ENCODE measurements at regions not wholly inside any gene's neighbourhood (a gene's known extent, or its start where the extent isn't known, plus 50 kb on each side); places are given as distances from the start of the nearest gene placed in this dataset.

GRCh38 chr3:107283948-107284347 is 93.3 kb upstream of the CCDC54 start:
- no peaks in the 10 kb centered on the region for H3K9me3 ChIP-seq
- H3K4me3 ChIP-seq, result no peak overlapping the region
- no peaks in the 10 kb centered on the region for H3K36me3 ChIP-seq (ENCODE audit: low read depth)
- intact Hi-C loops (cut with DNase I, micrococcal nuclease), result no loop called here
- DNase-seq (no peak), ATAC-seq (no peak)
- TF ChIP-seq CTCF (IDR thresholded peaks at IDR 0.05), result no peak
- H3K4me1 ChIP-seq (ENCODE audit: low read depth), result no peaks in the 10 kb centered on the region

- no peak for ATAC-seq
- no peak for TF ChIP-seq CTCF (IDR thresholded peaks at IDR 0.05)
- intact Hi-C loops (cut with DNase I, micrococcal nuclease), result no loop called here
These were observed 92.6 kb upstream of the CCDC54 start for GRCh38 chr3:107284612-107285011.

GRCh38 chr3:107285197-107285596 is 92.0 kb upstream of the CCDC54 start:
- H3K4me3 ChIP-seq, result no peak overlapping the region
- no peaks in the 10 kb centered on the region for H3K36me3 ChIP-seq (ENCODE audit: low read depth)
- H3K9me3 ChIP-seq, result no peaks in the 10 kb centered on the region
- TF ChIP-seq CTCF (IDR thresholded peaks at IDR 0.05), result no peak
- ATAC-seq (no peak), DNase-seq (no peak)
- intact Hi-C loops (cut with DNase I, micrococcal nuclease), result no loop called here
- no peaks in the 10 kb centered on the region for H3K4me1 ChIP-seq (ENCODE audit: low read depth)

More at GRCh38 chr3:107284612-107285011, 92.6 kb upstream of the CCDC54 start:
- Histone ChIP-seq H3K4me3 (no peak overlapping the region), H3K9me3 (no peaks in the 10 kb centered on the region), H3K4me1 (ENCODE audit: low read depth) (no peaks in the 10 kb centered on the region), H3K36me3 (ENCODE audit: low read depth) (no peaks in the 10 kb centered on the region)
- no peak for DNase-seq

- Histone ChIP-seq H3K9me3 (no peaks in the 10 kb centered on the region), H3K4me3 (no peak overlapping the region), H3K4me1 (ENCODE audit: low read depth) (no peaks in the 10 kb centered on the region), H3K36me3 (ENCODE audit: low read depth) (no peaks in the 10 kb centered on the region)
- no peak for TF ChIP-seq CTCF (IDR thresholded peaks at IDR 0.05)
- DNase-seq, result no peak
- no peak for ATAC-seq
- intact Hi-C loops (cut with DNase I, micrococcal nuclease), result no loop called here
These were observed 87.9 kb upstream of the CCDC54 start for GRCh38 chr3:107289354-107289753.

GRCh38 chr3:107294117-107294516 is 83.1 kb upstream of the CCDC54 start:
- intact Hi-C loops (cut with DNase I, micrococcal nuclease), result no loop called here
- H3K9me3 ChIP-seq, result no peaks in the 10 kb centered on the region
- ATAC-seq (no peak), DNase-seq (no peak)
- H3K4me1 ChIP-seq (ENCODE audit: low read depth), result no peaks in the 10 kb centered on the region
- no peak overlapping the region for H3K4me3 ChIP-seq
- H3K36me3 ChIP-seq (ENCODE audit: low read depth), result no peaks in the 10 kb centered on the region
- no peak for TF ChIP-seq CTCF (IDR thresholded peaks at IDR 0.05)

GRCh38 chr3:107297597-107297996 is 79.6 kb upstream of the CCDC54 start:
- TF ChIP-seq CTCF (IDR thresholded peaks at IDR 0.05), result no peak
- no peak overlapping the region for H3K4me3 ChIP-seq
- ATAC-seq, result no peak
- no peaks in the 10 kb centered on the region for H3K4me1 ChIP-seq (ENCODE audit: low read depth)
- DNase-seq, result no peak
- H3K9me3 ChIP-seq, result no peaks in the 10 kb centered on the region
- intact Hi-C loops (cut with DNase I, micrococcal nuclease), result no loop called here
- H3K36me3 ChIP-seq (ENCODE audit: low read depth), result no peaks in the 10 kb centered on the region

All from mucosa of descending colon (tissue), 3 donors.